H1 (cell line): ENCODE measurements at regions not wholly inside any gene's neighbourhood (a gene's known extent, or its start where the extent isn't known, plus 50 kb on each side); places are given as distances from the start of the nearest gene placed in this dataset.

Experiments used
- CTCF ChIA-PET: fragments of 300-600 bp; sonication (Branson Sonifier 250); formaldehyde crosslinking; loops from one replicate; lab custom pipeline; 2021; ENCODE audit not compliant: partially characterized antibody; lab: Charles Lee
- POLR2A ChIA-PET: fragments of 300-600 bp; sonication (Branson Sonifier 250); formaldehyde crosslinking; loops from one replicate; lab custom pipeline; 2021; ENCODE audit warnings: inconsistent platforms; ENCODE audit not compliant: partially characterized antibody; lab: Charles Lee
- DNase-seq, 2 experiments: peaks; one replicate each; pipeline versions ENCODE4 v3.0.0 to v3.0.0-alpha.2; 2010 to 2022; ENCODE audit warnings: low spot score in 2 of 2, low read depth in 1 of 2, mixed read lengths in 1 of 2
- FAIRE-seq: peaks from 2 replicates; lab custom pipeline; 2011; peaks lifted over from hg19 to GRCh38; lab: Jason Lieb, UNC
- H2AFZ ChIP-seq: 2 replicates; pipeline ENCODE4 v1.8.1; 2012; ENCODE audit warnings: low read length, inconsistent platforms
- H2AK5ac ChIP-seq: 2 replicates; pipeline ENCODE4 v1.6.1; 2013; ENCODE audit warnings: low read depth, low read length
- H2BK120ac ChIP-seq: replicated peaks from 2 replicates; pipeline ENCODE3; 2013; ENCODE audit warnings: low read depth, low read length, inconsistent platforms
- H2BK12ac ChIP-seq: 2 replicates; pipeline ENCODE4 v1.6.1; 2013; ENCODE audit warnings: low read depth, low read length
- H2BK15ac ChIP-seq: 2 replicates; pipeline ENCODE4 v1.6.1; 2013; ENCODE audit warnings: low read length
- H2BK20ac ChIP-seq: 2 replicates; pipeline ENCODE4 v1.6.1; 2013; ENCODE audit warnings: low read length
- H2BK5ac ChIP-seq: 2 replicates; pipeline ENCODE4 v1.6.1; 2013; ENCODE audit warnings: low read depth, low read length
- H3K14ac ChIP-seq: 2 replicates; pipeline ENCODE4 v1.6.1; 2013; ENCODE audit warnings: inconsistent platforms; ENCODE audit not compliant: insufficient read length
- H3K18ac ChIP-seq: 2 replicates; pipeline ENCODE4 v1.6.1; 2013; ENCODE audit warnings: low read length; ENCODE audit errors: extremely low read depth
- H3K23ac ChIP-seq: 2 replicates; pipeline ENCODE4 v1.6.1; 2013; ENCODE audit warnings: inconsistent platforms; ENCODE audit not compliant: insufficient read length
- H3K23me2 ChIP-seq: 2 replicates; pipeline ENCODE4 v1.6.1; 2013; ENCODE audit warnings: low read depth, low read length
- H3K27ac ChIP-seq: 2 replicates; pipeline ENCODE4 v1.6.1; 2011; ENCODE audit warnings: low read depth, low read length, inconsistent platforms
- H3K27me3 ChIP-seq, 4 experiments: replicated peaks in 1 of 4; 1 replicate in 1 of 4; 2 replicates in 3 of 4; pipeline versions ENCODE4 v1.6.1 to v1.8.1; 2011 to 2013; ENCODE audit warnings: low read length in 3 of 4, mild to moderate bottlenecking in 3 of 4, inconsistent platforms in 2 of 4, mixed read lengths in 2 of 4, moderate library complexity in 1 of 4; ENCODE audit not compliant: control insufficient read depth in 3 of 4, insufficient read depth in 3 of 4; ENCODE audit errors: extremely low read depth in 1 of 4
- H3K36me3 ChIP-seq, 4 experiments: 2 replicates each; pipeline versions ENCODE4 v1.6.1 to v1.8.1; 2011 to 2013; ENCODE audit warnings: mild to moderate bottlenecking in 4 of 4, low read length in 3 of 4, moderate library complexity in 2 of 4, control low read depth in 1 of 4, inconsistent platforms in 1 of 4; ENCODE audit not compliant: insufficient read depth in 4 of 4, control insufficient read depth in 2 of 4
- H3K4ac ChIP-seq: replicated peaks from 2 replicates; pipeline ENCODE3; 2013; ENCODE audit warnings: low read length, low read depth, mixed read lengths, inconsistent platforms; ENCODE audit not compliant: insufficient read length
- H3K4me1 ChIP-seq, 4 experiments: replicated peaks in 1 of 4; 1 replicate in 1 of 4; 2 replicates in 3 of 4; pipeline versions ENCODE4 v1.6.1 to v1.8.1; 2011 to 2013; ENCODE audit warnings: low read length in 3 of 4, inconsistent platforms in 2 of 4, mixed read lengths in 1 of 4; ENCODE audit not compliant: insufficient read depth in 4 of 4, control insufficient read depth in 3 of 4
- H3K4me2 ChIP-seq, 2 experiments: 2 replicates each; pipeline versions ENCODE4 v1.6.1 to v1.8.1; 2011 to 2013; ENCODE audit warnings: low read depth in 2 of 2, low read length in 2 of 2, control low read depth in 1 of 2, inconsistent platforms in 1 of 2, mild to moderate bottlenecking in 1 of 2; ENCODE audit not compliant: insufficient read depth in 1 of 2
- H3K4me3 ChIP-seq, 4 experiments: fragments of 200-600, 300-600 bp in 1 of 4; sonication (generic), shearing (Covaris generic), sonication (Bioruptor Twin) in 1 of 4; 2 replicates each; pipeline versions ENCODE4 v1.5.1 to v1.8.1; 2011 to 2016; ENCODE audit warnings: low read length in 4 of 4, low read depth in 3 of 4, control low read depth in 2 of 4, inconsistent platforms in 2 of 4, mild to moderate bottlenecking in 2 of 4, mixed read lengths in 1 of 4, moderate library complexity in 1 of 4; ENCODE audit not compliant: insufficient read depth in 2 of 4; ENCODE audit errors: extremely low read depth in 1 of 4
- H3K56ac ChIP-seq: replicated peaks from 2 replicates; pipeline ENCODE3; 2013; ENCODE audit warnings: low read depth, mild to moderate bottlenecking, mixed read lengths, low read length, inconsistent platforms; ENCODE audit not compliant: insufficient read length
- H3K79me1 ChIP-seq: 2 replicates; pipeline ENCODE4 v1.6.1; 2013; ENCODE audit warnings: low read depth, low read length, control low read depth
- H3K79me2 ChIP-seq, 2 experiments: 2 replicates each; pipeline versions ENCODE4 v1.6.1 to v1.8.1; 2012 to 2013; ENCODE audit warnings: low read length in 2 of 2, mild to moderate bottlenecking in 2 of 2, inconsistent platforms in 1 of 2; ENCODE audit not compliant: insufficient read depth in 2 of 2, control insufficient read depth in 1 of 2
- H3K9ac ChIP-seq, 4 experiments: replicated peaks in 1 of 4; 1 replicate in 1 of 4; 2 replicates in 3 of 4; pipeline versions ENCODE4 v1.6.1 to v1.8.1; 2011 to 2013; ENCODE audit warnings: low read depth in 3 of 4, low read length in 3 of 4, control low read depth in 2 of 4, mild to moderate bottlenecking in 2 of 4, moderate library complexity in 2 of 4, inconsistent platforms in 1 of 4; ENCODE audit errors: extremely low read depth in 1 of 4
- H3K9me3 ChIP-seq, 2 experiments: 2 replicates each; pipeline versions ENCODE4 v1.6.1 to v1.8.1; 2012 to 2013; ENCODE audit warnings: mild to moderate bottlenecking in 2 of 2, moderate library complexity in 2 of 2, control low read depth in 1 of 2, inconsistent platforms in 1 of 2, low read depth in 1 of 2, low read length in 1 of 2, mixed read lengths in 1 of 2; ENCODE audit not compliant: insufficient read depth in 2 of 2
- H4K20me1 ChIP-seq, 2 experiments: replicated peaks in 1 of 2; 2 replicates each; pipeline versions ENCODE3 to v1.8.1; 2011 to 2013; ENCODE audit warnings: inconsistent platforms in 2 of 2, low read length in 2 of 2, mild to moderate bottlenecking in 1 of 2; ENCODE audit not compliant: insufficient read depth in 2 of 2, control insufficient read depth in 1 of 2
- H4K5ac ChIP-seq: 2 replicates; pipeline ENCODE4 v1.6.1; 2013; ENCODE audit warnings: low read length, low read depth, mixed read lengths, inconsistent platforms; ENCODE audit not compliant: insufficient read length
- H4K8ac ChIP-seq: 2 replicates; pipeline ENCODE4 v1.8.0; 2013; ENCODE audit warnings: mild to moderate bottlenecking, moderate library complexity, low read length, inconsistent platforms; ENCODE audit not compliant: insufficient read depth; ENCODE audit errors: extremely low read depth
- H4K91ac ChIP-seq: replicated peaks from 2 replicates; pipeline ENCODE3; 2013; ENCODE audit warnings: low read length, mixed read lengths, inconsistent platforms; ENCODE audit not compliant: insufficient read length
- POLR2AphosphoS5 ChIP-seq: IDR thresholded peaks from 2 replicates; pipeline ENCODE4 v1.6.1; 2011; ENCODE audit warnings: low read depth, low read length
- WGBS, 2 experiments: shearing (Covaris generic) in 1 of 2; methylation state at CpG; one replicate each; pipeline versions ENCODE4 v1.1.6 to v1.1.7; 2013 to 2015; ENCODE audit warnings: low lambda C conversion rate in 2 of 2, mixed read lengths in 2 of 2, inconsistent platforms in 1 of 2, low coverage in 1 of 2, missing lambda C conversion rate in 1 of 2; ENCODE audit not compliant: insufficient replicate concordance in 2 of 2, insufficient coverage in 1 of 2, insufficient read length in 1 of 2; ENCODE audit errors: extremely low coverage in 1 of 2, missing lambda C conversion rate in 1 of 2; 5-methylcytosine and 5-hydroxymethylcytosine counted together

- peaks cover 0 to 8% of the 10 kb centered on the region in 2 experiments; a peak in 2 of 4 replicates for H3K9me3 ChIP-seq
- no peak overlapping the region for H3K56ac ChIP-seq
- H3K4me1 ChIP-seq, result 0 out of 7 replicates have a peak, but pooled peaks cover 0 to 2% (median 0%) of the 10 kb centered on the region in 4 experiments
- no peaks in the 10 kb centered on the region; a peak in 1 of 8 replicates for H3K36me3 ChIP-seq
- ChIA-PET CTCF (interaction anchor here (0.6 kb wide), 1 partner anchor 135 kb away, joined by 3 read pairs; no protein-coding TSS in a partner anchor), POLR2A (no interaction called here)
- H3K4ac ChIP-seq, result no peak overlapping the region
- H3K18ac ChIP-seq, result no peak overlapping the region
- no peak overlapping the region for H4K8ac ChIP-seq
- no peak overlapping the region for H3K4me3 ChIP-seq
- no peak overlapping the region for H4K91ac ChIP-seq
- H2AK5ac ChIP-seq, result no peak overlapping the region
- no peaks in the 10 kb centered on the region for H3K79me2 ChIP-seq
- no peaks in the 10 kb centered on the region for H3K23me2 ChIP-seq
- no peak overlapping the region for H2BK15ac ChIP-seq
- no peaks in the 10 kb centered on the region for H3K27me3 ChIP-seq
- TF ChIP-seq POLR2AphosphoS5, result no peak
- FAIRE-seq, result no peak
- no peaks in the 10 kb centered on the region for H4K20me1 ChIP-seq
- 88% methylated on average over 1 of the region's 1 CpG; no CpG with 5 or more reads in 1 of the 2 experiments for WGBS, 2 experiments
- no peak for DNase-seq
- no peak overlapping the region for H4K5ac ChIP-seq
- H2AFZ ChIP-seq, result no peak overlapping the region
- H3K4me2 ChIP-seq, result no peak overlapping the region
- H2BK20ac ChIP-seq, result no peak overlapping the region
- no peak overlapping the region for H2BK120ac ChIP-seq
- no peak overlapping the region for H2BK5ac ChIP-seq
- no peak overlapping the region for H3K14ac ChIP-seq
- H3K23ac ChIP-seq, result no peak overlapping the region
- H2BK12ac ChIP-seq, result no peak overlapping the region
- no peak overlapping the region for H3K27ac ChIP-seq
- H3K79me1 ChIP-seq, result no peaks in the 10 kb centered on the region
- no peak overlapping the region for H3K9ac ChIP-seq
Measured at GRCh38 chr4:135604531-135604930, 1402.9 kb upstream of the PABPC4L start.
